GM12892 (cell line): ENCODE measurements at regions not wholly inside any gene's neighbourhood (a gene's known extent, or its start where the extent isn't known, plus 50 kb on each side); places are given as distances from the start of the nearest gene placed in this dataset.
"Not testable (repeated sequence)": the region's sequence is repeated elsewhere in the genome, so short reads cannot be mapped to it uniquely, and the experiment has no call there.

Experiments
- DNase-seq: peaks from one replicate; pipeline ENCODE4 v3.0.0; 2011; ENCODE audit not compliant: insufficient read length
- FAIRE-seq: peaks from 2 replicates; lab custom pipeline; 2011; peaks lifted over from hg19 to GRCh38; lab: Jason Lieb, UNC
- POLR2A ChIP-seq: IDR thresholded peaks from 2 replicates; pipeline ENCODE4 v1.6.1; 2011; ENCODE audit warnings: low read depth, low read length, control low read depth
- POLR2AphosphoS5 ChIP-seq: IDR thresholded peaks from 2 replicates; pipeline ENCODE4 v1.6.1; 2011; ENCODE audit warnings: low read depth, low read length, control low read depth
- TAF1 ChIP-seq: IDR thresholded peaks from 2 replicates; pipeline ENCODE4 v1.6.1; 2011; ENCODE audit warnings: low read depth, mild to moderate bottlenecking, control low read depth, low read length, borderline replicate concordance

DNA sequence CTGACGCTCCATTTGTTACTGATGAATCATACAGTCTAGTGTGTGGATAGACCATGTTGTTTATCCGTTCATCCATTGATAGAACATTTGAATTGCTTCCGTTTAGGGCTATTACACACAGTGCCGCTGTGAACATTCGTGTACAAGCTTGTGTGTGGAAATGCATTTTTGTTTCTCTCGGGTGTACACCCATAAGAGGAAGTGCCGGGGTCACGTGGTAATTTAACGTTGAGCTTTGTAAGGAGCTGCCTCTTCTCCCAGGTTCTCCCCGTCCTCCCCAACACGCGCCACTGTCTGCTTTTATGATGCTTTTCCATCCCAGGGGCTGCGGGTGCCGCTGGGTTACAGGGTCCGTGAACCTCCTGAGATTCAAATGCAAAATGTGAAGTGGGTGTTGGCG, 142.3 kb downstream of the IGLL1 start:
- no peak for FAIRE-seq
- TF ChIP-seq TAF1 (no peak), POLR2A (no peak), POLR2AphosphoS5 (no peak)
- no peak for DNase-seq

DNA sequence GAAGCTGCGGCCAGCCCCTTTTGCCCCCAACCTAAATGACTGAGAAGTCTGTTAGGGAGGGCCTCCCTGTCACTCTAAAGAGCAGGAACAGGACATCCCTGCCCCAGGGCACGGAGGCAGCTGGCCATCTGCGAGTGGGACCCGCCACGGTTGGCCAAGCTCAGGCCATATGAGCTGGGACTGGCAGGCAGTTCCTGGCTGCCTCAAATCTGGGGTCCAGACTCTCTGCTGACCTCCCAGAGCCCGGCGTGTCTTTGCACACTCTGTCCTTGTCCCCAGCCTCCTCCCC, 143.0 kb downstream of the IGLL1 start:
- not testable (repeated sequence) for FAIRE-seq, DNase-seq

DNA sequence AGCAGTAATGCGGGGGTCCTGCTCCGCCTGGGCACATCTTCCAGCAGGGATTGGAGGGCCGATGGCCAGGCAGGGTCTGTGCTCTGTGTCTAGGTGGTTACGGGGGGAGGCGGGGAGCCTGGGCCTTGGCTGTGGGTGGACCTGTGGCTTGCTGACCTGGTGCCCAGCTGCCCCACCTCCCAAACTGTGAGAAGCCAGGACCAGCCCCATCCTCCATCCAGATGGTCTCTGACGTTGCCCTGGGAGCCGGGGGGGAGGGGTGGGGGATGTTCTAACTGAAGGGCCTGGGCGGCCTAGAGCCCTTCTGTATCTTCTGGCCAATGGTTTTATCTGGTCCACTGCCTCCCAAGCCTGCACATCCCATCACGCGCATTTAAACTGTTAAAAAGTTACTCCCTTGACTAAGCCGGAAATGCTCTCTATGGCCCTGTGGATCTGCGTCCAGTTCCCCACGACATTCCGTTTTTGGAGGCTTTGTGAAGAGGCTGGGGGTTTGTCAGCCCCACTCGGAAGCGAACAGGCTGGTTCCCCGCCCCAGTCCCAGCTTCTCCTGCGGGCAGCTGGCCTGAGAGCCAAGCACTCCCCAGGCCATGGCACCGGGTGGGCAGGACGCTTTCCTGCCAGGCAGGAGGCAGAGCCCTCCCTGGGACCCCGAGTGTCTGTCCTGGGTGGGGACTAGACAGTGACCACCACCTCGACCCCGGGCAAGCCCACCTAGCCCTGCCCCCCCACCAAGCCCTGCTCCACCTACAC, 143.6 kb downstream of the IGLL1 start:
- DNase-seq, result not testable (repeated sequence)

DNA sequence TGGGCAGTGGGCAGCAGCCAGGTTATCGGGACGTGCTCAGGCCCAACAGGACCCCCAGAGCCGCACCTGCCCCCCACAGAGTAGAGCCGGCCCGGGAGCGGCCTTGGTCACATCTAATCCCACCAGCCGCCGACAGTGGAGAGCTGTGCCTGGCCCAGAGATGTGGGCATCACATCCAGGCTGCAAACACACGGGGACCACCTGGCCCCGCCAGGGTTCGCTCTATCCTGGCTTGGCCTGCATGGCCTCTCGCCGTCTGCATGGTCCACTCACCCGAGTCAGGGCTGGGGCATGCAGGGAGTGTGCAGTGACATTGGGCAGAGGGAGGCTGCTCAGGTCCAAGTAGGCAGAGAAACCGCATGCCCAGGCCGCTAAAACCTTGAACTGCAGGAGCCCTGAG, 144.9 kb downstream of the IGLL1 start:
- DNase-seq, FAIRE-seq: not testable (repeated sequence)

More for the DNA sequence above, 143.6 kb downstream of the IGLL1 start:
- not testable (repeated sequence) for FAIRE-seq

DNA sequence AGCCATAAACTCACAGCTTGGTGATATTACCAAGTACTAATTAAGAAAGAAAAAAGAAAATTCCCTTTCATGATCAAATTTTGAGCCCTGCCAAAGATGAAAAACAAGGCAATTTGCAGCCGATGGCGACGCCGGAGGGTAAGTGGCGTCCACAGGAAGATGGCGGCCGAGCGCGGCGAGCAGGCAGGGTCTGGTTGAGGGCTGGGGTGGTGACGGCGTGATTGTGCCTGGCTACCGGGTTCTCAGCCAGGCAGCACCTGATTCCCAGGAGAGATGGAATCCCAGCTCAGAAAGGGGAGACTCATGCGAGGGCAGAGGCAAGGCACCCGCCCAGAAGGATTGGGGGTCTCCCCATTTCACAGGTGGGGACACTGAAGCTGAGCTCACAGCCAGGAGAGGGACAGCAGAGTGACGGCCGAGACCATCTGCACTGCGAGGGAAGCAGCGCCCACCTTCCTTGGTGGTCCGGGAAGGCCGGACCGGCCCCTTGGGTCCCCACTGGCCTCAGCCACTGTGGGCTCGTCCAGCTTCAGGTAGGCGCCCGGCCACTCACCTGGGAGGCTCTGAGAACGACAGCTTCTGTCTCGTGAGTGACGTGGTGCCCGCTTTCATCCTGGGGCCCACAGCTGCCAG, 145.8 kb downstream of the IGLL1 start:
- FAIRE-seq, DNase-seq: not testable (repeated sequence)

DNA sequence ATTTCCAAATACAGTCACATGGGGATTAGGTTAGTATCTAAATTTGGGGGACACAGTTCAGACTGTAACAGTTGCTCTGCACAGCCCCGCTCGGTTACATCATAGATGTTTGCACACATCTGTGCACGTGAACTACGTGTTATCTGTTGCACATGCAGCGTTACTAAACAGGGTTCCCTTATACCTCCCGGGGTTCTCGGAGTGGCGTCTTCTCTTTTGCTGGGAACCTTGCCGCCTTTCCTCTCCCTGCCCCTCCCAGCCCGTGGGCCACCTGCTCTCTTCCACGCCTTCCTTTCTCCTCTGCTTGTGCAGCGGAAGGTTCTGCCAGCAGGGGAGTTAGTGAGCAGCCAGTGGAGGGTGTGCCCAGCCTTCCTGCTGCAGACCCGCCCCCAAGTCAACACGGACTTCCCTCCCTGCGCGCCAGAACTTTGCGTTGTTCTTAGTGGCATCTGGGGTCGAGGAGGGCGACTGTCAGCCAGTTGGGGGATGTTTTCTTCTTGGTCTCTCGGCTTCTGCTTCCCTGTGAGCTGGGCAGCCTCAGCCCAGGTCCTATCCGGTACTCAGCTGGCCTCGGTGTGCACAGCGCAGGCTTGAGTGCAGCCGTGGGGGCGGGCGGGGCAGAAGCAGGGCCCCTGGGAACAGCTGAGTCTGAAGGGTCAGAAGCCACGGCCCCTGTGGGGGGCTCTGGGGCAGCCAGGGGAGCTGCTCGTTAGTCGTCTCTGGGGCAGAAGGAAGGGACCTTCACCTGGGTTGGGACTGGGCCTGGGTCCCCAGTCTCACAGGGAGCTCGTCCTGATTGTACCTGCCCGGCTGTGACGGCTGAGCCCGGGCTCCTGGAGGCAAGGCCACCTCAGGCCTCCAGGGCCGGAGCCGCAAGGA, 146.7 kb downstream of the IGLL1 start:
- DNase-seq, result not testable (repeated sequence)
- peak; percentile 51 for FAIRE-seq

DNA sequence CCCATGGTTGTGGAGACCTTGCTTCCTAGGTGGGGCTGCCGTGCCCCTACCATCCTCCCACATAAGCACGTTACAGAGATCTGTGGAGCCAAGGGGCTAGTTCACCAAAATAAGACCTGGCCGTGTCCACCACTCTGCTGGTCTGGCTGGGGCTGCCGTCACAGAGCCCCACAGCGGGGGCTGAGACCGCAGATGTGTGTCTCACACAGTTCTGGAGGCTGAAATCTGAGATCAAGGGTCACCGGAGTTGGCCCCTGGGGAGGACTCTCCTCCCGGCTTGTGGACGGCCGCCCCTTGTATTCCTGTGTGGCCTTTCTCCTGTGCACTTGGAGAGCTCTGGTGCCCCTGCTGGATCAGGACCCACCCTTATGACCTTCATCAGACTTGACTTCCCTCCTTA, 147.4 kb downstream of the IGLL1 start:
- DNase-seq, FAIRE-seq: not testable (repeated sequence)

DNA sequence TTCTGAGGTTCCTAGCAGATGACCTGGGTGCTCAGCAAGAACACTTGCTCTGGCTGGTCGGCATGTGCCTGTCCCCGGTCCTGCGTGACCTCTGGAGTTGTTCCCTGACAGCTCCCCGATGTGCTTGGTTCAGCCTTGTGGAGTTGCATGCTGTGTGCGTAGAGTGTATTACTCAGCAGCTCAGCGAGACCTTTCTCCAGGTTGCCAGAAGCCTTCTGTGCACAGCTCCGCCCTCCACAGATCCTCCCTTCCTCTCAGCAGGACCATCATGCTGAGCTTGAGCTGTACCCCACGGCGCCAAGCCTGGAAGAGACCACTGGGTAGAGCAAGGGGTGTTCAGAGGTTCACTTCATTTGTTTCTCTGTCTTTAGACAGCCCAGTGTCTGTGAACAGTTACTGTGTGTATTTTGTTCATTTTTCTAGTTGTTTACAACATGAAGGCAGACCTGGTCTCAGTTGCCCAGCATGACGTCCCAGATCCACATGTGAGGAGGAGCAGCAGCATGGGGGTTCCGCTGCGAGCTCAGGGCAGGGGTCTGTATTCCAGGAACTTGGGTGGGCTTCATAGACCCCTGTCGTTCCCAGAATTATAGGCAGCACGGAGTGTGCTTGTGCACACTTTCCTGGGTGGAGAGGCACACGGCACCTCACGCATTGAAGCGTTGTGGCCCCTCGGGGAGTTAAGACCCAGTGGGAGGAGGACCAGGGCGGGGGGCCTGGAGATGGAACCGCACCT, 148.6 kb downstream of the IGLL1 start:
- DNase-seq (no peak), FAIRE-seq (no peak)
- TF ChIP-seq TAF1, result no peak
- TF ChIP-seq POLR2A, result no peak
- no peak for TF ChIP-seq POLR2AphosphoS5

DNA sequence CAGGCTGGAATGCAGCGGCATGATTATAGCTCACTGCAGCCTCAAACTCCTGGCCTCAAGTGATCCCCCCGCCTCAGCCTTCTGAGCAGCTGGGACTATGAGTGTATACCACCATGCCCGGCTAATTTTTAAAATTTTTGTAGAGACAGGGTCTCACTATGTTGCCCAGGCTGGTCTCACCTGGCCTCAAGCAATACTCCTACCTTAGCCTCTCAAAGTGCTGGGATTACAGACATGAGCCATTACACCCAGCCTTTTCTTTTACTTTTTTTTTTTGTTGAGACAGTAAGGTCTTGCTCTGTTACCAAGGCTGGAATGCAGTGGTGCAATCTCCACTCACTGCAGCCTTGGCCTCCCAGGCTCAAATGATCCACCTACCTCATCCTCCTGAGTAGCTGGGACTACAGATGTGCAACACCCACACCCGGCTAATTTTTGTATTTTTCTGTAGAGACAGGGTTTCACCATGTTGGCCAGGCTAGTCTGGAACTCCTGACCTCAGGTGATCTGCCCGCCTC, 155.5 kb downstream of the IGLL1 start:
- DNase-seq, FAIRE-seq: not testable (repeated sequence)

DNA sequence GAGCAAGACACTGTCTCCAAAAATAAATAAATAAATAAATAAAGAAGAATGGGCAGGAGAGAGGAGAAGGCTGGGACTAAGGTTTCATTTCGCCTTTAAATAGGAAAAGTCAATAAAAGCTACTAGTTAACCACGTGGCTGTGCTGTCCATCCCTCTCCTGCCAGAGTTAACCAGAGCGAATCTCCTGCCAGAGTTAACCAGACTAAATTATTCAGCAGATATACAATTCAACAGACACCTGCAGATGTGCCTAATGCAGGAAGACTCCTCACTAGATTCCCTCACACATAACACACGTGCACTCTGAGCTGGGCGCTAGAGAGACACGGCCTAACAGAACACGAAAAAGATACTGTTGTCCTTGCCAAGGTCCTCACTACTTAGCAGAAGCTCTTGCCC, 156.1 kb downstream of the IGLL1 start:
- TF ChIP-seq POLR2AphosphoS5, result no peak
- no peak for TF ChIP-seq TAF1
- no peak for TF ChIP-seq POLR2A
- FAIRE-seq (no peak), DNase-seq (no peak)

DNA sequence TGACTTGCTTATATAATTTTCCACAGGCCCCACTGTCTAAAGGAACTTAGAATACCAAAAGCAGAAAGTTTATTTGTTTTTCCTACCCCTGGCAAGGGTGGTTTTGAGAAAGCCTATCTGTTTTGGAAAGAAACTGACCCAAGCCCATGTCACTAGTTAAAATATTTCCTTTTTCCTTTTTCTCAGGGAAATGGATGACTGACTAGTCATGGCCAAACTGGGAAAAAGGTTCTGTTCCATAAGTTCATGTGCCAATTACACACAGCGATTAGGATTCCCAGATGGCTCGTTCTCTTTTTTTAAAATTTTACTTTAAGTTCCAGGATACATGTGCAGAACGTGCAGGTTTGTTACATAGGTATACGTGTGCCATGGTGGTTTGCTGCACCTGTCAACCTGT, 157.8 kb downstream of the IGLL1 start:
- FAIRE-seq, DNase-seq: not testable (repeated sequence)

DNA sequence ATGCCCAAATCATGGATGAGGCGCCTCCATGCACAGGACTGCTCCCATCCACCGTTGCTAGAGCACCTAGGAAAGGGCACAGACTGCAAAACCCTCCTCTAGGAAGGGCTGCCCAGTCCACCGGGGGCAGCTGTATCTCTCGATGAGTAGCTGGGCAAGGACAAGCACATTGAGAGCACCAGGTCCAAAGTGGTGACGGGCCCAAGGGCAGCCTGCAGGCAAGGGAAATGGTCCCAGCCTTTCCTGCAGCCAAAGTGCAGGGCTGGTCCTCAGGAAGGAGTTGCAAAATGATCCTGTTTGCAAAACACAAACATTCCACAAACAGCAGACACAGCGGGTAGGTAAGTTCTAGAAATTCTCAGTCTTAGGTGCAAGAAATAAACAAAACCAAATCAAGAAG, 158.8 kb downstream of the IGLL1 start:
- DNase-seq, result not testable (repeated sequence)
- peak; percentile 36 for FAIRE-seq

DNA sequence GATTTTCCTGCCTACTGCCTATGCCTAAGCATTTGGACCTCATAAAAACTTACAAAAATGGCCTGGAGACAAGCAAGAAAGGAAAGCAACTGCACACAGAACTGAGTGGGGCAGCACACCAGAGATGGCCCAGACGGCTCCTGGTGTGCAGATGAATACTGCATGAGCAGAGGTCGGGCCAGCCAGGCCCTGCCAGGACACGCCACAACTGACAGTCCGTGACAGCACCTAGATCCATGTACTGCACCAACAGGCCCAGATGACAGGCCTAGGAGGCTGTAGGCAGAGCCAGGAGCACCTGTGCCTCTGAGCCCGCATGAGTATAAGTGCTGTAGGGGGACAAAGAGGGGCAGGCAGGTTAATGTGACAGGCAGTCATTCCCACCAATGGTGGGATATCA, 160.2 kb downstream of the IGLL1 start:
- TF ChIP-seq POLR2AphosphoS5, result no peak
- no peak for TF ChIP-seq POLR2A
- TF ChIP-seq TAF1, result no peak
- no peak for DNase-seq
- no peak for FAIRE-seq
